GM12891 (cell line): ENCODE measurements at regions not wholly inside any gene's neighbourhood (a gene's known extent, or its start where the extent isn't known, plus 50 kb on each side); places are given as distances from the start of the nearest gene placed in this dataset.

ENCODE experiments used
- POLR2A ChIP-seq: IDR thresholded peaks from 2 replicates; pipeline ENCODE4 v1.6.1; 2011; ENCODE audit warnings: low read depth, low read length, control low read depth
- POLR2AphosphoS5 ChIP-seq: IDR thresholded peaks from 2 replicates; pipeline ENCODE4 v1.6.1; 2011; ENCODE audit warnings: low read depth, low read length, control low read depth
- SPI1 ChIP-seq: IDR thresholded peaks from 2 replicates; pipeline ENCODE4 v1.6.1; 2011; ENCODE audit warnings: low read depth, low read length, control low read depth
- TAF1 ChIP-seq: IDR thresholded peaks from 2 replicates; pipeline ENCODE4 v1.6.1; 2011; ENCODE audit warnings: low read depth, low read length, control low read depth

GRCh38 chr15:35987056-35987455 is 441.1 kb upstream of the DPH6 start:
- TF ChIP-seq POLR2AphosphoS5, result no peak
- TF ChIP-seq TAF1, result no peak
- no peak for TF ChIP-seq POLR2A
- no peak for TF ChIP-seq SPI1
